ENCODE measurements at regions not wholly inside any gene's neighbourhood (a gene's known extent, or its start where the extent isn't known, plus 50 kb on each side); places are given as distances from the start of the nearest gene placed in this dataset.

DNA sequence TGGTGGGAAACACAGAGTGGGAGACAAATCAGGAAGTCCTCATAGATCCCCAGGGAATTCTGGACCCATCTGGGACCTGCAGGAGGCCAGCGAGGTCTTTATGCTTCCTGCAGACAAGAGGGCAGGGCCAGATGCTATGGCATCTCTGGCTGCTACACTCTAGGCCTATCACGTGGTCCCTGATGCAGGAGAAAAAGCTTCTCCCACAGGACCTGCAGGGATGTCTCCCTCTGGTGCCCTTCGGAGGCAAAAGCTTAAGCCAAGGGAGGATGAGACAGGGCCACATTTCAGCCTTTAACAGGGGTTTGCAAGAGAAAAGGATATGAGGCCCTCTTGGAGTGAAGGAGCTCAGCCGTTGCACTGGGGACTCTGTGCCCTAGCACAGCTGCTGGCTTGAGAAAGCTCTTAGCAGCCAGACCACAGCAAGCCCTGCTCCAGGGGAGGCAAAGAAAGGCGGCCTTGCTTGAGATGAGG lies 243.0 kb downstream of the C1orf94 start:
- TF ChIP-seq, protein P1, sequence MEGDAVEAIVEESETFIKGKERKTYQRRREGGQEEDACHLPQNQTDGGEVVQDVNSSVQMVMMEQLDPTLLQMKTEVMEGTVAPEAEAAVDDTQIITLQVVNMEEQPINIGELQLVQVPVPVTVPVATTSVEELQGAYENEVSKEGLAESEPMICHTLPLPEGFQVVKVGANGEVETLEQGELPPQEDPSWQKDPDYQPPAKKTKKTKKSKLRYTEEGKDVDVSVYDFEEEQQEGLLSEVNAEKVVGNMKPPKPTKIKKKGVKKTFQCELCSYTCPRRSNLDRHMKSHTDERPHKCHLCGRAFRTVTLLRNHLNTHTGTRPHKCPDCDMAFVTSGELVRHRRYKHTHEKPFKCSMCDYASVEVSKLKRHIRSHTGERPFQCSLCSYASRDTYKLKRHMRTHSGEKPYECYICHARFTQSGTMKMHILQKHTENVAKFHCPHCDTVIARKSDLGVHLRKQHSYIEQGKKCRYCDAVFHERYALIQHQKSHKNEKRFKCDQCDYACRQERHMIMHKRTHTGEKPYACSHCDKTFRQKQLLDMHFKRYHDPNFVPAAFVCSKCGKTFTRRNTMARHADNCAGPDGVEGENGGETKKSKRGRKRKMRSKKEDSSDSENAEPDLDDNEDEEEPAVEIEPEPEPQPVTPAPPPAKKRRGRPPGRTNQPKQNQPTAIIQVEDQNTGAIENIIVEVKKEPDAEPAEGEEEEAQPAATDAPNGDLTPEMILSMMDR (IDR thresholded peaks at IDR 0.05) = no peak
- no peak for TF ChIP-seq POLR2A (IDR thresholded peaks at IDR 0.05)

Measured in thyroid gland (tissue), 4 donors.